HG03520 (cell line): ENCODE measurements at regions not wholly inside any gene's neighbourhood (a gene's known extent, or its start where the extent isn't known, plus 50 kb on each side); places are given as distances from the start of the nearest gene placed in this dataset.

Source experiments
- ATAC-seq: cut with Tn5 transposase; IDR thresholded peaks from one replicate; pipeline ENCODE4 v1.9.1; 2021; ENCODE audit warnings: mild to moderate bottlenecking, moderate library complexity; ENCODE audit not compliant: unreplicated experiment

GRCh38 chr12:90170740-90171139 lies 462.1 kb upstream of the ATP2B1 start:
- no peak for ATAC-seq

- no peak for ATAC-seq
These were observed 459.0 kb upstream of the ATP2B1 start for GRCh38 chr12:90167518-90168208.

GRCh38 chr12:90166671-90167070 lies 458.0 kb upstream of the ATP2B1 start:
- no peak for ATAC-seq

DNA sequence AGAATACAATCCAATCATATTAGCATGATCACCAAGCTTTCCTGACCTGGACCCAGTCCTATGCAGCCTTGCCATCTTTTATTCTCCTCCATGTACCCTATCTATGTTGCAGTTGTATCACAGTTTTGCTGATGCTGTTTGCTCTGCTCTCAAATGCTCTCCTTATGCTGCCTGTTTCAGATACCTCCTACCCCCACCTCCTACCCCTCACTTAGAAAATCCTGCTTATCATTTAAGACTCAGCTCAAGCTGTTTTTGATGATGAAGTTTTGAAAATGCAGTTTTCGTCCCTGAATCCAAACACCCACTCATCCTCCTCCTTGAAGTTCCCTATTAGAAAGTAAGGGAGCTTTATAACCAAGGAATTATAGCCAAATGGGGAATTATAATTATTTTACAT lies 457.4 kb upstream of the ATP2B1 start:
- ATAC-seq, result no peak

DNA sequence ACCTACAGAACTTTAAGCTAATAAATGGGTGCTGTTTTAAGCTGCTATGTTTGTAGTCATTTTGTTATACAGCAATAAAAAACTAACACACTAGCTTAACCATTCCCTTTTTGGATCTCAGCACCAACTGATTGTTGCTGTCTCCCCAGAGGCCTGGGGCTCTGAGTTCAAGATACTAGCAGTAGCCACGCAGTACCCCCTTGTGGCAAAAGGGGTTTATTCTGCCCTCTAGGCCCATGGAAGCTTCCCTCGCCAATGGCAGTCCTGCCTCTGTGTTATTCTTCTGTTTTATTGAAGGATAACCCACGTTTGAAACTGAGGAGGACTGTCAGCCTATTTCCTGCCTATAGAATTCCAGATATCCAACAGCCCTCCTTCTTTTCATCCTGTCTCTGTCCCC lies 455.3 kb upstream of the ATP2B1 start:
- no peak for ATAC-seq

DNA sequence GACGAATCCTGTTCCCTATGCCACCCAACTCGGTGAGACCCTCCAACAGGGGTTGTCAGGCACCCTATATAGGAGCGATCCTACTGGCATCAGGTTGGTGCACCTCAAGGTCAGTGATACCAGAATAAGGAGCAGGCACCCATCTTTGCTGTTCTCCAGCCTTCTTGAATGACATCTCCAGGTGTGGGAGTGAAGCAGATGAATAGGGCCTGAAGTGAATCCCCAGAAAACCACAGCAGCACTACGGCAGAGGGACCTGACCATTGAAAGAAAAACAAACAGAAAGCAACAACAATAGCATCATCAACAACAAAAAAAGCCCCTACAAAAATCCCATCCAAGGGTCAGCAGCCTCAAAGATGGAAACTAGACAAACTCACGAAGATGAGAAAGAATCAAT lies 445.2 kb upstream of the ATP2B1 start:
- ATAC-seq, result no peak

- no peak for ATAC-seq
These were observed 444.4 kb upstream of the ATP2B1 start for GRCh38 chr12:90152897-90153624.

DNA sequence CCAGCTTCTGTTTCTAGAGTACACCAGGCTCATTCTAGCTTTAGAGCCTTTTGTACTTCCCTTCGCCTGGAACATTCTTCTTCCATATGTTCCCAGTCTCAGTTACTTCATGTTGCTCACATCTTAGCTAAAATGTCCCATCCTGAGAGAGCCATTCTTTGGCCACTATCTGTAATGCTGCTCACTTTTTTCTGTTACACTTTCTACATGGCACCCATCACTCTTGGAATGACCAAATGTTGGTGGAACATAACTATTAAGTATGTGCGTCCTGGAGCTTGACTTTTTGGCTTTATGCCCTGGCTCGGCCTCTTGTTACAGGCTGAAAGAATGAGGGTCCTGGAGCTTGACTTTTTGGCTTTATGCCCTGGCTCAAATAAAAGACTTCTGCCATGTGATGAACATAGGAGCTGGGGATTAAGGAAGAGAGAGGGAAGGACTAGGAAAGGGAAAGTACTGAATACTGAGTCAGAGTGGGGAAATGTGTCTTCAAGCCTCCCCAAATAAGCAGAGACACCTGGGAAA lies 442.9 kb upstream of the ATP2B1 start:
- ATAC-seq, result no peak

- no peak for ATAC-seq
These were observed 440.8 kb upstream of the ATP2B1 start for GRCh38 chr12:90149453-90149852.

DNA sequence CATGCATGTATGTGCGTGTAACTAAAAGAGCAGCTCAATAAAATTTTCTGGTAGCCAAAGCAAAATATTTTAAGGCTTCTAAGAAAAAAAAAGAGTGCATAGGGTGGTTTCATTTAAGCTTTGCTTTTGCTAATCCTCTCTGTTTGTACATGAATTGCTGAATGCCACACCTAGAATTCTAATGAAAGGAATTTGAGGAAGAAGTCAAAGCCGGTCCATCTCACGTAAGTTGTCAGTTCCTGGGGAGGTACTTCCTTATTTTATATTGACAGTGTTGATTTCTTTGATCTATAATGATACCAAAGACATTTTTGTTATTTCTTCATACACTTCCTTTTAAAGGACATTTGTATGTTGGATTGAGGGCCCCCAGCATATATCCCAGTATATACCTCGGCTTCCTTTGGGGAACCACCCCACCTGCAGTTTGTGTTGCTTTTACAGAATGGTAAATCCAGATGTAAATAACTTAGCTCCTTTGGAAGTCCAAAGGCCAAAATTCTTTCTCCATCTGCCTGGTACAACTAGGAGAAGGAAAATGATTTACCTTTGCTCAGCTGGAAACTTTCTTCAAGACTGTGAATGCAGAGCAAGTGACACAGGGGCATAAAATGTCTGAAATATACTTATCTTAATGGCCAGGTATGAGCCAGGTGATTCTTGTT lies 420.9 kb upstream of the ATP2B1 start:
- ATAC-seq, result no peak

GRCh38 chr12:90128526-90128925 lies 419.9 kb upstream of the ATP2B1 start:
- ATAC-seq, result no peak

DNA sequence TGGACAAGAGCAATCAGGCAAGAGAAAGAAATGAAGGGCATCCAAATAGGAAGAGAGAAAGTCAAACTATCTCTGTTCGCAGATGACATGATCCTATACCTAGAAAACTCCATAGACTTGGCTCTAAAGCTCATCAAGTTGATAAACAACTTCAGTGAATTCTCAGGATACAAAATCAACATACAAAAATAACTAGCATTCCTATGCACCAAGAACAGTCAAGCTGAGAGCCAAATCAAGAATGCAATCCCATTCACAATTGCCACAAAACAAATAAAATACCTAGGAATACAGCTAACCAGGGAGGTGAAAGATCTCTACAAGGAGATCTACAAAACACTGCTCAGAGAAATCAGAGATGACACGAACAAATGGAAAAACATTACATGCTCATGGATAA lies 417.5 kb upstream of the ATP2B1 start:
- ATAC-seq, result no peak

DNA sequence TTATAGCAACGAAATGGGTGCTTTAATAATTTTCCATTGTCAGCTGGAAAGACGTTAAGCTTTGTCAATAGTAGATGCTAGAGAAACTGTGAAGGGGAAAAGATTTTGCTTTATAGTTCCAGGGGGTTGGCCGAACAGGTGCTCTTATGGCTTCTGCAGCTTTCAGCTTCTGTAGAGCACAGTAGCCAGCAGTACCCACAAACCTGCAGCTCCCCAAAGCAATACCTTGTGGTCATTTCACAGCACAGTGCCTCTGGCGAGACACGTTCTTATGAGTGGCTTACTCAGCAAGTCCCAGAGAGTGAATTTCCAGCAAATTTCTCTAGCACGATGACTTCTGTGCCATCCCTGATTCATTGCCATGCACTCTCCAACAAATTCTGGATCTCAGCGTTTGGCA lies 416.3 kb upstream of the ATP2B1 start:
- no peak for ATAC-seq

DNA sequence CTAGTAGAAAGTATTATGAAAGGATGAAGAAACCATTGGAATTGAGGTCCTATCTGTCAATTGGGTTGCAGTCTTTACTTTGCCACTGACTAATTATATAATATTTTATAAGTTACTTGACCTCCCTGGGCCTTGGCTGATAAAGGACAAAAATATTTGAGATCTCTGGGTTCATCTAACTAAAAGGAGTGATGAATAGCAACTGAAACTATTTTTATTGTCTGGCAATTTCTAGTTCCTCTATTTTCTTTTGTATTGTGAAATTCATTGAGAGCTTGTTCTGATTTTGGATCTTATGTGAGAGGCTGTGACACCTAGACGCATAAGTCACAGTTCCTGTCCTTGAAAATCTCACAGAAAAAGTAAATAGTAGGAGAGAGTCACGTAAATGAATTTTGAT lies 415.7 kb upstream of the ATP2B1 start:
- no peak for ATAC-seq

GRCh38 chr12:90122681-90123080 lies 414.0 kb upstream of the ATP2B1 start:
- no peak for ATAC-seq

DNA sequence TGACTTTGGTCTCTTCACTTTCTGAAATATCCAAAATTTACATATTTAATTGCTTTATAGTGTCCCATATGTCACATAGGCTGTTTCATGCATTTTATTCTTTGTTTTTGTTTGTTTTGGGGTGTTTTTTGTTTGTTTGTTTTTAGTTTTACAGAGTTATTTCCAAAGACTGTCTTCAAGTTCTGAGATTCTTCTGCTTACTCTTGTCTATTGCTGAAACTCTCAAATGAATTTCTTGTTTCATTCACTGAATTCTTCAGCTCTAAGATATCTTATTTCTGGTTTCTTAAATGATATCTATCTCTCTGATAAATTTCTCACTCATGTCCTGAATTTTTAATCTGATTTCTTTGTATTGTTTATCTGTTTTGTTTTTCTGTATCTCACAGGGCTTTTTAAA lies 412.0 kb upstream of the ATP2B1 start:
- ATAC-seq, result no peak

- no peak for ATAC-seq
These were observed 404.0 kb upstream of the ATP2B1 start for GRCh38 chr12:90112666-90113065.

DNA sequence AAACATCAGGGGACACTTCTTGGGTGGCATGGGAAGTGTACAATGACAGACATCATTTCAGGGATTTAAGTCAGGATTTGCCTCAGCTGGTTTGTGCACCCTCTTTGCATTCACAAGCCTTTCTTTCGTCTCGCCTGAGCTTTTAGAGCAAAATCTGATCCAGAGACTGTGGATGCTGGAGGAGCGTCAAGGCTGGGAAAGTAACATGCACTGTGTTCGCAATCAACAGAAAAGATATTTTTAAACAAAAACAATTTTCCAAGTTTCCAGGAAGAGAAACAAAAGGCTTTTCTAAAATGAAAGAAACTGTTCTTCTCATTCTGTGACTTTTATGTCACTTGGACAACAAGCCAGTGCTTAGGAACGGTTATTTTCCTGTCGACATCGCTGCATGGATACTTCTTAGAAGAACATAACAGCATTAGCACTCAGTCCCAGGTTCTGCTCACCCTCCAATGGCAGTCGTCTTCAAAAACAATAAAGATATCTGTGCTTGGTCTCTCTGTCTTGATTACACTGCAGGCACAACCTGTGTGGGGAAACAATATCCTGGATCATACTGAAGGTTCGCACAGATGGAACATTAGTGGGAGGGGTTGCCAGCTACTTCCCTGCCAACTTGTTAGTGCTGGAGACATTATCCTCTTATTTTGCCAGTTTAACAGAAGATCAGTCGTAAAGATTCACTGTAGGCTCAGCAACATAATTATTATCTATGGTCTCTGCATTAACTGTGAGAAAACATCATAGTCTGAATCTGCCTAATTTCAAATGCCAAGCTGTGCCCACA lies 403.3 kb upstream of the ATP2B1 start:
- ATAC-seq, result no peak

DNA sequence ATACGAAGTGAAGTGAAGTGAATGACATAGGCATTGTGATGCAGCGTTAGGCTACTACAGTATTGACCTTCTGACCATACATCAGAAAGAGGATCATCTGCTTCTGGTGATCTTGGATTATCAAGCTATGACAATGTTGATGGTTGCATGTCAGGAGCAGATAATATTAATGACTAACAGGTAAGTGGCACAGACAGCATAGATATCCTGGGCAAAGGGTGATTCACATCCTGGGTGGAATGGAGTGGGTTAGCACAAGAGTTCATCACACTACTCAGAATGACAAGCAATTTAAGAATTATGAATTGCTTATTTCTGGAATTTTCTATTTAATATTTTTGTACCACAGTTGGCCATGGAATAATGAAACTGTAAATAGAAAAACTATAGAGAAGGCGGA lies 397.9 kb upstream of the ATP2B1 start:
- ATAC-seq, result no peak

DNA sequence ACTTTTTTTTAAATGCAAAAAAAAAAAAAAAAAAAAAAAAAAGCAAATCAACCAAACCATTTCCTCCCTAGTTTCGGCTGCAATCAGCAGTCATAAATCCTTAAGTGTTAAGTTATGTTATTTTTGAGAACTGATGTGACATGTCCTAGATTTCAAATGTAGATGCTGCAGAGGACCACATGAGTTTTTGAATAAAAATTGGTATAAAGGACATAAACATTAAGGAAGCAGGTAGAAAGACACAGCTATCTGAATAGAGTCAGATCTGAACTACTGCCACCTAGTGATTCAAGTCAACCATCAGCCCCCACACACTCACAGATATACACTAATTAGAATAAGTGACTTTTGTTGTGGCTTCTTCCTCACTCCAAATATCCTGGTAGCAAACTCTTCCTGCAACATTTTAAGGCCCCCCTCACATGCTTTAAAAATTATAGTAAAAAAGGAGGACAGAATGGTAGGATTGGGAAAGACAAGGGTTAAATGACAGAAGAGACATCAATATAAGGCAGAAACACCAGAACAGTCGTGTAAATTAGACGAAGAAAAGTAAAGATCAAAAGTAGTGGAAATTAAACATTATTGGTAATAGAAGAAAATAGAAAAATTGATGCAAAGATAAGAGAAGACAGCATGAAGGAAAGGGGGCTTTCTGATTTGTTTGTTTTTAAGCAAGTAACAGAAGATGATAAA lies 394.5 kb upstream of the ATP2B1 start:
- peak; percentile 83 for ATAC-seq

DNA sequence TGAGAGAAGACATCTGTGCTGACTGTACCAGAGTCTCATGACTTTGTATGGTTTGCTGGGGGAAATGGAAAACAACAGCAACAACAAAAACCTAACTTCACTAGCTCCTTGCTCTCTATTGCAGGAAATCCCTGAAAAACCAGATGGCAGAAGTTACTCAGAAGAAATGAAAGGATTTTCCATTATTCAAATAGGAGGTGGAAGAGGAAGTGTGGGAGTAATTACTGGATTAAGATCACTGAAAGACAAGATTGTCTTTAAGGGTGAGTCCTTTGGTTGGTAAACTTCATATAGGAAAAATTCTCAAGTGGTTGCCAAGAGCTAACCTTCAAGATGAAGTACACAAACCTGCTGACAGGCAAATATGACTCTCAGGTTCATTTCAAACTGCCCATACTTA lies 391.9 kb upstream of the ATP2B1 start:
- no peak for ATAC-seq
